HG03060 (cell line): ENCODE measurements at regions not wholly inside any gene's neighbourhood (a gene's known extent, or its start where the extent isn't known, plus 50 kb on each side); places are given as distances from the start of the nearest gene placed in this dataset.

Source experiments
- ATAC-seq: cut with Tn5 transposase; IDR thresholded peaks from one replicate; pipeline ENCODE4 v1.9.1; 2021; ENCODE audit warnings: low read depth, moderate number of reproducible peaks; ENCODE audit not compliant: unreplicated experiment

- ATAC-seq = peak; percentile 78
These were observed 93.2 kb downstream of the FOXF2 start for GRCh38 chr6:1482381-1483166.

- no peak for ATAC-seq
These were observed 96.3 kb downstream of the FOXF2 start for GRCh38 chr6:1485678-1486077.

- ATAC-seq = no peak
These were observed 97.0 kb downstream of the FOXF2 start for GRCh38 chr6:1486387-1486786.

- no peak for ATAC-seq
These were observed 97.9 kb downstream of the FOXF2 start for GRCh38 chr6:1487239-1487638.

- ATAC-seq = no peak
These were observed 101.6 kb downstream of the FOXF2 start for GRCh38 chr6:1491025-1491424.

- no peak for ATAC-seq
These were observed 102.4 kb downstream of the FOXF2 start for GRCh38 chr6:1491591-1492319.

- no peak for ATAC-seq
These were observed 105.3 kb downstream of the FOXF2 start for GRCh38 chr6:1494671-1495070.

- ATAC-seq = no peak
These were observed 106.0 kb downstream of the FOXF2 start for GRCh38 chr6:1495344-1495743.

- ATAC-seq = no peak
These were observed 106.7 kb downstream of the FOXF2 start for GRCh38 chr6:1496092-1496491.

GRCh38 chr6:1496836-1497760, 107.7 kb downstream of the FOXF2 start:
- no peak for ATAC-seq

GRCh38 chr6:1497761-1498105, 108.4 kb downstream of the FOXF2 start:
- no peak for ATAC-seq

- no peak for ATAC-seq
These were observed 109.2 kb downstream of the FOXF2 start for GRCh38 chr6:1498491-1499113.

- no peak for ATAC-seq
These were observed 109.9 kb upstream of the FOXC1 start for GRCh38 chr6:1499777-1500176.

- ATAC-seq = no peak
These were observed 108.8 kb upstream of the FOXC1 start for GRCh38 chr6:1500913-1501312.

GRCh38 chr6:1502041-1502440, 107.7 kb upstream of the FOXC1 start:
- no peak for ATAC-seq

GRCh38 chr6:1503811-1504210, 105.9 kb upstream of the FOXC1 start:
- no peak for ATAC-seq

- no peak for ATAC-seq
These were observed 105.2 kb upstream of the FOXC1 start for GRCh38 chr6:1504465-1504864.

GRCh38 chr6:1507251-1507650, 102.5 kb upstream of the FOXC1 start:
- no peak for ATAC-seq

GRCh38 chr6:1509241-1509640, 100.5 kb upstream of the FOXC1 start:
- no peak for ATAC-seq

- ATAC-seq = no peak
These were observed 99.5 kb upstream of the FOXC1 start for GRCh38 chr6:1510239-1510638.
